ENCODE measurements at regions not wholly inside any gene's neighbourhood (a gene's known extent, or its start where the extent isn't known, plus 50 kb on each side); places are given as distances from the start of the nearest gene placed in this dataset.
"Not testable (repeated sequence)": the region's sequence is repeated elsewhere in the genome, so short reads cannot be mapped to it uniquely, and the experiment has no call there.

DNA sequence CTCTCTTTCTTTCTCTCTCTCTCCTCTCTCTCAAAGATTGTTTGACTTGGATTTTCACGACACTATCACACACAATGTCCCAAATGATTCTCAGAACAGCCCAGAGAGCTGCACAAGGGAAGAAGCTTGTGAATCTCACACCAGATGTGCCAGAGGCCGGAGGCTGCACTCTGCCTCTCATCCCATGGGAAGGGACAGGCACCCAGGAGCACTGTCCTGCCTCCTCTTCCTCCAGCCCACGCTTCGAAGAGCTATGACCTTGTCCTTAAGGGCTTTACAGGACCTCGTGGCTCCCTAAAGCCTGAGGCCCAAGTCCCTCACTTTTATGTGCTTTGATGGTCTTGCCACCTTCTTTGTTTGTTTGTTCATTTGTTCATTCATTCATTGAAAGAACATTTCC, 267.6 kb downstream of the FAM43A start:
- DNase-seq (ENCODE audit: low read depth) = no peak
- TF ChIP-seq, protein P1, sequence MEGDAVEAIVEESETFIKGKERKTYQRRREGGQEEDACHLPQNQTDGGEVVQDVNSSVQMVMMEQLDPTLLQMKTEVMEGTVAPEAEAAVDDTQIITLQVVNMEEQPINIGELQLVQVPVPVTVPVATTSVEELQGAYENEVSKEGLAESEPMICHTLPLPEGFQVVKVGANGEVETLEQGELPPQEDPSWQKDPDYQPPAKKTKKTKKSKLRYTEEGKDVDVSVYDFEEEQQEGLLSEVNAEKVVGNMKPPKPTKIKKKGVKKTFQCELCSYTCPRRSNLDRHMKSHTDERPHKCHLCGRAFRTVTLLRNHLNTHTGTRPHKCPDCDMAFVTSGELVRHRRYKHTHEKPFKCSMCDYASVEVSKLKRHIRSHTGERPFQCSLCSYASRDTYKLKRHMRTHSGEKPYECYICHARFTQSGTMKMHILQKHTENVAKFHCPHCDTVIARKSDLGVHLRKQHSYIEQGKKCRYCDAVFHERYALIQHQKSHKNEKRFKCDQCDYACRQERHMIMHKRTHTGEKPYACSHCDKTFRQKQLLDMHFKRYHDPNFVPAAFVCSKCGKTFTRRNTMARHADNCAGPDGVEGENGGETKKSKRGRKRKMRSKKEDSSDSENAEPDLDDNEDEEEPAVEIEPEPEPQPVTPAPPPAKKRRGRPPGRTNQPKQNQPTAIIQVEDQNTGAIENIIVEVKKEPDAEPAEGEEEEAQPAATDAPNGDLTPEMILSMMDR (IDR thresholded peaks at IDR 0.05; ENCODE audit: control insufficient read depth, extremely low read depth, insufficient read depth) = no peak
- no peak overlapping the region for H3K4me3 ChIP-seq (ENCODE audit: low read depth, low read length)

- no peak overlapping the region for H3K4me3 ChIP-seq (ENCODE audit: low read depth, low read length)
- no peak for DNase-seq (ENCODE audit: low read depth)
- TF ChIP-seq, protein P1 (IDR thresholded peaks at IDR 0.05; ENCODE audit: control insufficient read depth, extremely low read depth, insufficient read depth) = no peak
Observed at GRCh38 chr3:194955546-194955945, 269.9 kb downstream of the FAM43A start.

DNA sequence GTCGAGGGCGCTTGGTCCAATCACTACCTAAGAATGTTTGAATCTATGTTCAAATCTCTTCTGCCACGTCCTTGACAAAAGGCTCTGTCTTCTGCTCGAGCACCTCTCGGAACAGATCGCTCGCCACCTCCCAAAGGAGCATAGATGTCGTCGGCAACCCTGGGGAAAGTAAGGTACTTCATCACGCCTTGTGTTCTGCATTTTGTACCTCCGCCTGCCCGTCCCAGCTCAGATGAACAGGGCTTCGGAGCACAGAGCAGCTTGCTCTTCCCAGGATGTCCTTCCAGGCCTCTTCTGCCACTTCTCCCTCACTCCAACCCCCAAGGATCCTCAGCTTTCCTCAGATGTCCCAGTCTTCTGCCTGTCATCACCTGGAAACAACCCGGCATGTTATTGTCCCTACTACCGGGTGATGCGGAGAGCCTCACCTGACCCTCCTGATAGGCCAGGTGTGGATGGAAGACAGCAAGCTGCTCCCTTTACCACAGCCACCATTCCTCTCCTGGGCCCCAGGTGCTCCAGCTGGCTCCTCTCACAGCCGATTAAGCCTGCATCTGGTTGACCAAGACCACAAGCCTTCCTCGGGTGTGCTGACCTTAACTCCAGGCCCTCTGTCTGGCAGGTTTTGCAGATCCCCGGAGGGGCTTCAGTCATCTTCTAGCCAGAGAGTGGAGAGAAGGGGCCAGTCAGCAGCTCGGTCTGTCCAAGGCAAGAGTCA, 270.5 kb downstream of the FAM43A start:
- H3K4me3 ChIP-seq (ENCODE audit: low read depth, low read length) = no peak overlapping the region
- DNase-seq (ENCODE audit: low read depth) = no peak
- TF ChIP-seq, protein P1 (IDR thresholded peaks at IDR 0.05; ENCODE audit: control insufficient read depth, extremely low read depth, insufficient read depth) = no peak

GRCh38 chr3:194956697-194957396, 271.2 kb downstream of the FAM43A start:
- DNase-seq (ENCODE audit: low read depth) = peak; percentile 27
- no peak overlapping the region for H3K4me3 ChIP-seq (ENCODE audit: low read depth, low read length)
- TF ChIP-seq, protein P1 (IDR thresholded peaks at IDR 0.05; ENCODE audit: control insufficient read depth, extremely low read depth, insufficient read depth) = no peak

- no peak for DNase-seq (ENCODE audit: low read depth)
- TF ChIP-seq, protein P1 (IDR thresholded peaks at IDR 0.05; ENCODE audit: control insufficient read depth, extremely low read depth, insufficient read depth) = no peak
Observed at GRCh38 chr3:194957743-194958240, 272.1 kb downstream of the FAM43A start.

DNA sequence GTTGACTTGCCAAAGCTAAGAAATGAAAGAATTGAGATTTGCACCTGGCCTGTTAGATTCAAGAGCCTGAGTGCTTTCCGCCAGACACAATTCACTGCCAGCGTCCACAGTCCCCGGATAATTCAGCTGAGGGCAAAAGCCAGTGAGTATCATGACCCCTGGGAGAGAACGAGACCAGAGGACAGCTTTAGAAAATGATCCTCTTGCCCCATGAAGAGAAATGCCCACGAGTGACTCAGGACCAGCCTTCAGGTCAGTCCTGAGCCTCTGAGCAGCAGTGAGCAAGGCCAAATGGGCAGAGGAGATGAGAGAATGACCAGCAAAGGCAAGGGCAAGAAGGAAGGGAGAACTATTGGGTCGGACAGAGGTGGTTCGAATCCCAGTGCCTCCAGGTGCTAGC, 273.5 kb downstream of the FAM43A start:
- H3K4me3 ChIP-seq (ENCODE audit: low read depth, low read length) = no peak overlapping the region
- TF ChIP-seq, protein P1 (IDR thresholded peaks at IDR 0.05; ENCODE audit: control insufficient read depth, extremely low read depth, insufficient read depth) = no peak
- DNase-seq (ENCODE audit: low read depth) = no peak

More at GRCh38 chr3:194957743-194958240, 272.1 kb downstream of the FAM43A start:
- H3K4me3 ChIP-seq (ENCODE audit: low read depth, low read length) = no peak overlapping the region

DNA sequence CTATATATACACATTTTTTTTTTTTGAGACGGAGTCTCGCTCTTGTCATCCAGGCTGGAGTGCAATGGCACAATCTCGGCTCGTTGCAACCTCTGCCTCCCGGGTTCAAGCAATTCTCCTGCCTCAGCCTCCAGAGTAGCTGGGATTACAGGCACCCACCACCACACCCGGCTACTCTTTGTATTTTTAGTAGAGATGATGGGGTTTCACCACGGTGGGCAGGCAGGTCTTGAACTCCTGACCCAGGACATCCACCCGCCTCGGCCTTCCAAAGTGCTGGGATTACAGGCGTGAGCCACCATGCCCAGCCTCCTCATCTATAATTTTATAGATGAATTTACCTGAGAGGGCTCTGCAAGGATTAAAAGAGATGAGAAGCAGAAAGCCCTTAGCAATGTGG, 274.0 kb downstream of the FAM43A start:
- DNase-seq (ENCODE audit: low read depth); H3K4me3 ChIP-seq (ENCODE audit: low read depth, low read length): not testable (repeated sequence)

Data from LNCaP clone FGC (cell line).